DMS53 (cell line): ENCODE measurements at regions not wholly inside any gene's neighbourhood (a gene's known extent, or its start where the extent isn't known, plus 50 kb on each side); places are given as distances from the start of the nearest gene placed in this dataset.

ENCODE experiments used
- DNase-seq: peaks from one replicate; lab custom pipeline; 2025; lab: John Stamatoyannopoulos, UW

DNA sequence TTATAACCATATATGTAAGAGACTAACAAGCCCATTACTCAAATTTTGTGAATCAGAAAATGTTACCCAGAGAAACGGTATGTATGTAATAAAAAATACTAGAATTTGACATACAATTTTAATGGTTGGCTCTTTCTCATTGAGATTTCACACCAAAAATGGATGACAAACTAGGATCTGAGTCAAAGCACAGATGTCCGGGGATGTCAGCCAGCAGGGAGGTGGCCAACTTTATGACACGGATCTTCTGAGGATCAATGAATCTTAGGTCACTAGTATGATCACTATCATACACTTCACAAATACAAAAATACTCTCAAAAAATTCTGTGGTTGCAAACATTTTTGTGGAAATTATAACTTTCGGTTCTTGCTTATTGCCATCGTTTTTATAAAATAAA is 173.5 kb upstream of the NFE2L3 start:
- DNase-seq = no peak

DNA sequence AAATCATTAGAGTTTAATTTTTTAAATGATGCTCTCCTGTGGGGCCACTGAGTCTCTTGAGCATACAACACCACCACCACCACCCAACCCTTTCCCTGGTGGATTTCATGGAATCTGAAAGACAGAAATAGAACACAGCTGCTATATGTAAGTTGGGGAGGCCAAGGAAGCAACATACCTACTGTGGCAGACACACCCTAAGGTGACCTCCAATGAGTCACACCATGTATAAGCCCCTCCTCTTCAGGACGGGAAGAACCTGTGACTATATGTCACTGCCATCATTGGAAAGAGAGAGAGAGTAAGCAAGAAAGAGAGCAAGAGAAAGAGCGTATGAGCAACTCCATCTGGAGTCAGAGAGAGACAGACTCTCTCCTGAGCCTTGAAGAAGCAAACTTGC is 172.4 kb upstream of the NFE2L3 start:
- no peak for DNase-seq

DNA sequence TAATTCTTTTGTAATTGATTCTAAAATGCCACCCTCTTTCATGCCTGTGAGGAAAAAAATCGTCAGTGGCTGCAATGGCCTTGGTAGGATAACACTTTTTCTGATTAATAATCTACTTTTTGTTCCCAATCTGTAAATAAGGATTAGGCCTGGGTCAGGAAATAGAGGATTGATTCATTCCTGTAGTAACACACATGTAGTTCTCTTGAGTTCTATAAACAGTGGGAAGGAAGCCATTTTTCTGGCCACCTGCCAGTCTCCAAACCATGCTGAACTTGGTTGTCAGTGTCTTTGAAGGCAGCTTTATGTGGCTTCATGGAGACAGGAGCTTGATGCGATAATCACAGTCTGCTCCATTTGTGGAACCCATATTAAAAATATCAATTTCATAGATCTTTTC is 169.3 kb upstream of the NFE2L3 start:
- peak; percentile 40 for DNase-seq

DNA sequence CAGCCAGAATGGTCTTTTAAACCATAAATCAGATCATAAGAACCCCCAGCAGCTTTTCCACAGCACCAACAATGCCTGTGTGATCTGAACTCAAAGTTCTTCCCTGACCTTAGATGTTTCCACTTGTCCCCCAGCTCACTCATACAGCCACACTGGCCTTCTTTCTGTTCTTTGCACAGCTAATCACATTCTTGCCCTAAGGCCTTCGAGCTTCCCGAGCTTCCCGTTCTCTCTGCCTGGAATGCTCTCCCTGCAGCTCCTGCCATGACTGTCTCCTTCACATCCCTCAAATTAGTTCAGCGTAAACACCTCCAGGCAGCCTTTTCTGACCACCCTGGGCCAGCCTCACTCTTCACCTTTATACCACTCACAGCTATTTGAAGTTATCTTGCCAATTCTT is 166.8 kb upstream of the NFE2L3 start:
- DNase-seq = no peak

DNA sequence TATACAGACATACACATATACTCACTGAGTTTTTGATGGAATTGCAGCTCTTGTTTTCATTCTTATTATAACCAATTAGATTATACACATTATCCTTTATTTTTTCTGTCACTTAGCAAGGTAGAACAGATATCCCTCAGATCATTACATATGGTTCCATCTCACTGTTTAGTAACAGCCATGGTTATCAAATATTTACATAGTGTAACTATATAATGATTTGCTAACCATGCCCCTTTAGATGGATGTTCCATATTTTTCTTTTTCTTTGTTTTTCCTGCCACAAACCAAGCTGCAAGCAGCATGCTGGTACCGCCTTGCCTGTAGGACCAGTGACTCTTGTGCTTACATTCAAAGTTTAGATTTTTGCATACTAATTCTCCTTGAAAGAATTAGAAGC is 163.4 kb upstream of the NFE2L3 start:
- peak; percentile 81 for DNase-seq

DNA sequence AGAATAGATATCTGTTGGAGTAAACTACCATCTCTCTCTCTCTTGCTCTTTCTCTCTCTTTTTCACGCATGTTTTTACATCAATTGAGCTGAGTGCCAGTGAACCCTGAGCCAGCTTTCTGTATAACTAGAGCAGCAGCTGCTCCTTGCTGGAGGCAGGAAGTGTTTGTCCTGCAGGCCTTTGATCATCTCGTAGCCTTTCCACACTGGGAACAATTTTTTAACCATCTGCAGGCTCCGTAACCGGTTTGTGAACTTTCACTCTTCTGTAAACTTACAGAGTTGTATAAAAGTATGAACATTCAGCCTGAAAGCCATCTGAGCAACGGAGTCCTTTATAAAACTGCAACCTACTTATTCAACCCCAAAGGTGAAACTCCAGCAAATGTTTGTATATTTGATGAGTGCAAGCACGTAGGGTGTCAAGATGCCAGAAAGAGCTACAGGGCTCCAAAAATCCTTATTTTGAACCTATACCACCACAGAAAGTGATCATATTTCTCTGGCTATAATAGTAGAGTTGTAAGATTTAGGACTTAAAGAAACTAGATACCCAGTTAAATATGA is 162.8 kb upstream of the NFE2L3 start:
- peak; percentile 98 for DNase-seq

DNA sequence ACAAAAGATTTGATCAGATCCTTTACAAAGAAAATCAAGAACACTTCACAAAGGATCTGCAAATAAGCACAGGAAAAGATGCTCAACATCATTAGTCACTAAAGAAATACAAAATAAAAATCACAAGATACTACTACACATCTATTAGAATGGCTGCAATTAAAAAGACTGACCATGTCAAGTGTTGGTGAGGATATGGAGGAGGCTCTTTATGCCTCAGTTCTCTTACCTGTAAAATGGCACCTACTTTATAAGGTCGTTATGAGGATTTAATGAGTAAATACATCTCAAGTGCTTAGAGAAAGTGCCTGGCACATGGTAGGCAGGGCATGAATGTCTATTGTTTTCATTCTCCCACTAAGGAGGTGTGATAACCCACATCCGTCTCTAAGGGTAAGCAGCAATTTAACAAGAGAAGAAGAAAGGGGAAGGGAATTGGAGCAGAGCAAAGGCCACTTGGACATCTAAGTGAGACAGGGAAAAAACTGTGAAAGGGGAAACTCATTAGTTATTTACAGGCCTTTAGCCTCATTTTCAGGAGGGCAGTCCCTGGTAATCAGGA is 157.5 kb upstream of the NFE2L3 start:
- no peak for DNase-seq

DNA sequence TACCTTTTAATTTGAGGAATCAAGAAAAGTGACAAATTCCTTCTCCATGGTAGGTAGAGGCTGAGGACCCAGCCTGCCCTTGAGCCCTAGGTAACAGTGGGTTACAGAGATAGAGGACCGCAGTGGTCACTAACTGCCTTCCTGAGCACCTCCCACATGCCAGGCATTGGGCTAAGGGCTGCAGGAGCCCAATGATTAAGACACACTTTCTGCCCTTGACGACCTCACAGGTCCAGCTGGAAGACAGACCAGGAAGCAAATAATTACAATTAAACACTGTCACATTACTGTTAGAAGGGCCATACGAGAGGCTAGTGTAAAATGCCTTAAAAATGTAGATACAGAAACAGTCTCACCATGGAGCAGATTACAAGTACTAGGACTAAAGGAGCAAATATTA is 156.8 kb upstream of the NFE2L3 start:
- DNase-seq = peak; percentile 72

DNA sequence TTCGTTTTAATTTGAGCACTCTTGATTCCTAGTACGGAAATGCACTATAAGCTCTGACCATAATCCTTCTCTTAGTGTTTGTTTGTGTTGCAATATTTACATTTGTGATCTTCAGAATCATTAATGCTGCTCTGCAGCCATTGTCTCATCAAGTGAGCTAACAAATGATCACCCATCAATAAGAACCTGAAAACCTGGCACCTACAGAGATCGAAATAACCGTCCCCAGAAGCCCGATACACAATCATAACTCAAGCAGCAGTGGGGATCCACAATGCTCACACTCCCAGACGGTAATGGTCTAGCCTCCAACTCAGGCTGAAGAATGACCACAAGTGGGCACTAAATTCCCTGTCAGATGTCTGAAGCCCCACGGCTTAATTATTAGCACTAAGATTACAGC is 156.0 kb upstream of the NFE2L3 start:
- peak; percentile 86 for DNase-seq

DNA sequence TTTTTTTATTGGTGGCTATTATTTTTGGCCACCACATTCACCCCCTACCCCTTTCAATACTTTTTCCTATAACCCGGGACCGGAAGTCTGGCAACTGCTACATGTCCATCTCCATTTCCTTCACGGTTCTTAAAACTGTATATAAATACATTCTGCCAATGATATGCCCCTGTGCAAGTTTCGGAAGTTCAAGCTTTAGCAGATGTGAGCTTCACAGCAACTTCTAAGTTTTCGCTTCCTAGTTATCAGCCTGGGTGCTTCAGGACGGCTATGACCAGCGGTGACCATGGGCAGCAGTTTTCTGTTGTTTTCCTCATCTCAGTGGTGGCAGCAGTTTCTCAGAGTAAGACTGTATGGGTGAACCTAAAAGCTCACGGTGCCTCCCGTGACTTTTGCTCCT is 153.5 kb upstream of the NFE2L3 start:
- no peak for DNase-seq

DNA sequence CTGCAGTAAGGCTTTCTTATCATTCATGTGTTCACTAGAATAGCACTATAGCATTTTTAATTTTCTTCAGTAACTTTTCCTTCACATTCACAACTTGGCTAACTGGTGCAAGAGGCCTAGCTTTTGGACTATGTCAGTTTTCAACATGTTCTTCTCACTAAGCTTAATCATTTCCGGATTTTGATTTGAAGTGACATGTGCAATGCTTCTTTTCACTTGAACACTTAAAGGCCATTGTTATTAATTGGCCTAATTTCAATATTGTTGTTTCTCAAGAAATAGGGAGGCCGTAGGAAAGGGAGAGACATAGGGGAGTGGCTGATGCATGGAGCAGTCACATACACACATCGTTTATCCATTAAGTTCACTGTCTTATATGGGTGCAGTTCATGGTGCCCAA is 151.2 kb upstream of the NFE2L3 start:
- no peak for DNase-seq

DNA sequence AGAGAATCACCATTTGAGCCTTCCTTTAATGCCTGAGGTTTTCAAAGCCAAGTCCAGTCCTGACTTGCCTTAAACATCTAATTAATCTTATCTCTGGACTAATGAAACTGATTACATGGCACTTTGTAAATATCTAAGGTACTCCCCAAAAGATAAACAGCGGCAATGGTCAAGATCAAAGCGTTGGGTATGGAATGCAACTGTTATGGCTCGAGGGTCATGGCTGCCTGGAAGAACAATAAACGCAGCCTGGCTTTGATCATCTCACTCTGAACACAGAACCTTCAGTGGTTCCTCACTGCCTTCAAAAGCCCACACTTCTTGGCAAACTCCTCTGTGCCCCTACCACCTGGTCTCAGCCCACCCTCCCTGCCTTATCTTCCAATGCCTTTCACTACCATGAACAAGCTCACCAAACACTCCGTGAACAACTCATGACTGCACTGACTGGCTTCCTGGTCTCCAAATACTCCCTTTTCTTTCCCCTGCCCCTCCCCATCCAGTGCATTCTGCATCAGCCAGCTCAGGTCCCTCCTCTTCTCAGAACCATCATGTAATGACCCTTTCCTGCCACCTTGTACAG is 150.2 kb upstream of the NFE2L3 start:
- DNase-seq = no peak

DNA sequence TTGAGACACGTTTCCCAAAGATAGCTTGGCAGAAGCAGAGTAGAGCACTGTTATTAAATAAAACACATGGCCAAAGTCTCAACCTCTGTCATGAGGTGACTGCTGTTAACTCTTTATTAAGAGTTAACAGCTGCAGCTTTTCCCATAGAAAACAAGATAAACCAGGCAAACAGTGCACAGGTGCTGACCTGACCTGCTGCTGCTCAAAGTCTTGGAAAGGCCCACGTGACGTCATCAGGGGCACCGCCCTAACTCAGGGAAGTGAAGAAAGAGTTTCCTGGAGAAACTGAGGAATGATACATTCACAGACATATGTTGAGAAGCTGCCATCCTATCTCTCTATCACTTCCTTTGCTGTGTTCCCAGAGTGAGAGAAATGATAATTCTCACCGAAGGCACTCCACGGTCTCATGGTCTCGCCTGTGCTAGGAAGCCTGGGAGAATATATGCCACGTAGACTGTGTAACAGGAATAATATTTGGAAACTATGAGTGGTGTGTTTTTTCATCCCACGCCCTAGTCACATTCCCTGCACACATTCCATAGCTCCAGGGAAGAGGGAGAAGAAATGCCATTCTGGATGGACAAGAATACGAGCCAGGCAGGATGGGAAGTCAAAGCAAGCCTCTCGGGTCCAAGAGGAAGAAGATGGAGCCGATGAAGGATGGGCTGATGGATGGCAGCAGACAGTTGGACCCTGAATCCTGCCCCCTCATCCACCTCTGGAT is 146.2 kb upstream of the NFE2L3 start:
- peak; percentile 80 for DNase-seq

DNA sequence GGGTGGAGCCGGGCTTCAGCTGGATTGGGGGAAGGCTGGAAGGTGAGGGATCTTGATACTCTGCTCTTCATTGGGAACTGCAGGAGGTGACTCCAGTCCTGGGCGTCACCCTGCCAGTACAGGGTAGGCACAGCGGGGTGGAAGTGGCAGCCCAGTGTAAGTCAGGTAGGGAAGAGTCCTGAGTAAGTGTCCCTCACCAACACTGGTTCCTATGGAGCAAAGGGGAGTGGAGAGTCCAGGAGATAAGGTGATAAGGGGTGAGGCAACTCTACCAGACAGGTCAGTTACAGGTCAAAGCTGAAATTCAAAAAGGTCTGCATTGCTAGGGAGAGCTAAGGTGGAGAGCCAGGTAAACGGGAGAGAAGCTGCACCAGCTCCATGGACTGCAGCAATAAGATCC is 145.6 kb upstream of the NFE2L3 start:
- peak; percentile 29 for DNase-seq

DNA sequence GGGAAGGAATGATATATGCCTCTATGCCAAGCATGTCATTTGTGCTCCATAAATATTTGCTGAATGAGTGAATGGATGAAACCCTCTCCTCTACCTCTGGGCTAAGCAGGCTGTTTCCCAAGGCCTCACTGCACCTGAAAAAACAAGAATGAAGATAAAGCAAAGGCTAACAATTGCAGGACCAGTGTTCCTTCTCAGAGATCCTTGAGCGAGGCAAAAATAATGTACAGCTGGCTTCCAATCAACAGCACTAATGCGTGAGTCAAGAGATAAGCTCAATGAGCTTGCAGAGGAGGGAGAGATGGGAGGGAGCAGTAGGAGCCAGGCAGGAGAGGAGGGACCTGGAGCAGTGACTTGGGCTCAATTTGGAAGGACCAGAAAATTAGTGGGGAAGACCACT is 144.5 kb upstream of the NFE2L3 start:
- no peak for DNase-seq

DNA sequence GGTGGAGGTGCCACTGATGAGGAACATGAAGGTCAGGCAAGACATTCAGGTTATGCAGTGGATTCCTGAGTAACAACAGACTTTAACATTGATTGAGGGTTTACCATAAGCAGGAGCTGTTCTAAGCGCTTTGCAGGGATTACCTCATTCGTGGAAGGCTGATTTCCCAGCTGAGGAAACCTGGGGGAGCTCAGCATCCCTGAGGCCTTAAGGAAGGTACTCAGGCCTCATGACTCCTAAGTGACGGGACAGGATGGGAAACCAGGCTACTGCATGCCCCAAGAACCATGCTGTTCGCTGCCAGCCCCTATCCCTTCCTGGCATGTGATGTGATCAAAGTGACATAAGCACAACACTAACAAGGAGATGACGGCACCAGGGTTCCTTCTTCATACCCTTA is 143.6 kb upstream of the NFE2L3 start:
- DNase-seq = peak; percentile 24

DNA sequence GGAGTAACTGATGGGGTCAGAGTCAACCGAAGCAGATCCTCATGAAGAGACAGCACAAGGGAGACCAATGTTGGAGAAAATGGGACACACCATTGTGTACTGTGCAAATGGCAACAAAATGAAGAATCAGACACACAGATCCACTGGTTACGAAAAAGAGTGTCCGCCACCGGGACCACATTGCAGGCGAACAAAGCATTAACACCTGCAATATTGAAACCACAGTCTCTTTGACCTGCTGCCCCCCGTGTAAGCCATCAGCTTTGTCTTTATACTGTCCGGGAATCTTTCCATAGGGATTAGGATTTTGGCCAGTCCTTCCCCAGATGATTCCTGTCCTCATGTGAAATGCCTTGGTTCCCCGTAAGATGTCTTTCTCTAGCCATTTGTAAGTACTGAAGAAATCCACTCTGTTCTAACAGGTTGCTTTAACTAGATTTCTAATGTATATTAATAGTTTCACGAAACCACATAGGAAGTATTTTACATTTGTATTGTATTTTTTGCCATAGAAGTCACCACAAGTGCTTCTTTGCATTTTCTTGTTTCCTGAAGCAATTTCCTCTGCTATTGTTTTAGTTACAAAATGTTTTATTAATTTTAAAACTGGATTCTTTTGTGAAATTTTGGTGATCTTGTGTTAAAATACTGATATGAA is 140.8 kb upstream of the NFE2L3 start:
- no peak for DNase-seq

DNA sequence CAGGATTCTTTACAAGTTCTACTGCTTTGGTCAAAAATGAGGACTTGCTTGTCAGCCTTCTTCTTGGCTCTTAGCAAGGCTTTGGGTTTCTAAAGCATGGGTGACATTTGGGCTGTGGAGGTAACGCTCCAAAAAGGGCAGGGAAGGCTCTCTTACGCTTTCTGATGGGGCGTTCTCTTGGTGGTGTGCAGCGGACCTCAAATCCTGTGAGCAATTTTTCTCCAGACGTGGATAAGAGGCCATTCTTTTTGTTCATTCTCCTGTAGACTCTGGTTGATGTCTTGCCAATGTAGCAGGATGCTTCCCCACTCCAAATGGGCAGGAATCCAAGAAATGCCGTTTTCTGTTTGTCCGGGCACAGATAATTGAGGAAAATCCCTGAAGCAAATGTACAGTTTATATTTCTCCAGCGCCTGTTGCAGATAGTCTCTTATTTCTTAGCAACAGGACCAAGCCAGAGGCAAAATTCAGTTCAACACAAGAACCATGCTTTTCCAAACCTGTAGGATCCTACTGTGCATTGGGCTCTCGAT is 138.4 kb upstream of the NFE2L3 start:
- peak; percentile 32 for DNase-seq

DNA sequence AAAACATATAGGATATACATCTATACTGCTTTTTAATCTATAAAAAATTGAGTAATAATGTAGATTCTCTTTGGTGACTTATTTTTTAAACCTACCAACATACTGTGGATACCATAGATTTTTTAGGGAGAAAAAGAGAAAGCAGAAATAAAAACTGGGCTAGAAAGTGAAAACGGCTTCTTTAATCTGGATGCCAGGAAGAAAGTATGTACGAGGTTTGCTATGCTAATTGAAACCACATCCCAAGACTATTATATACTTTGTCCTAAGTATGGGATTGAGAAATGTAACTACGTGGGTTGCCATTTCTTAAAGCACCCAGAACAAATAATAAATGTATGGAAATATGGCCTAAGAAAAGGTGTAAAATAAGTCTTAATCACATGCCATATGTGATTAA is 129.0 kb upstream of the NFE2L3 start:
- no peak for DNase-seq

DNA sequence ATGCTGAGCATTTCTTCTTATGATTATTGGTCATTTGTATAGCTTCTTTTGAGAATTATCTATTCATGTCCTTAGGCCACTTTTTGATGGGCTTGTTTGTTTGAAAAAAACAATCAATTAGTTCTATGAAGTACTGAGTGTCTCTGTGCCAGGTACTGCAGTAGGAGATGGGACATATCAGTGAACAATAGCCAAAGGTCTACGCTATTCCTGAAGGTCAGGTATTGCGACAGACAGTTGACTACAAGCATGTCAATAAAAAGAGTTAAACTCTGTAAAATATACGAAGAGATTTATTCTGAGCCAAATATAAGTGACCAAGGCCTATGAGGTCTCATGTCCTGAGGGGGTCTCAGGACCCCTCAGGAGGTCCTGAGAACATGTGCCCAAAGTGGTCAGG is 122.1 kb upstream of the NFE2L3 start:
- DNase-seq = no peak

DNA sequence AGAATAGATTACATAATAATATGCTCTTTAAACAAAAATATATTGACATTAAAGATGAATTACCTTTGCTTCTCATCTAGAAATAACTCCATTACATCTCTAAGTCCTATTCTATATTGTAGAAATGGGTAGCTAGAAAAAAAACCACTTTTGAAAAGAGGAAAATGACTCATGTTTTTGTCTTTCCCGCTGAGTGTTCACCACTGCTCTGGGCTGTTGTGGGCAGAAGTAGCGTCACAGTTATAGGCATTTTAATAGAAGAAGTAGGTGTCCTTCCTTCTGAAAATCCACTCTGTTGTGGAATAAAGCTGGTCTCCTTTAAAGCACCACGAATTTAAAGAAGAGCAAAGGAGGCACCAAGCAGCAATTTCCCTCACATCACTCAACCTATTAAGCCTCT is 117.6 kb upstream of the NFE2L3 start:
- DNase-seq = no peak

DNA sequence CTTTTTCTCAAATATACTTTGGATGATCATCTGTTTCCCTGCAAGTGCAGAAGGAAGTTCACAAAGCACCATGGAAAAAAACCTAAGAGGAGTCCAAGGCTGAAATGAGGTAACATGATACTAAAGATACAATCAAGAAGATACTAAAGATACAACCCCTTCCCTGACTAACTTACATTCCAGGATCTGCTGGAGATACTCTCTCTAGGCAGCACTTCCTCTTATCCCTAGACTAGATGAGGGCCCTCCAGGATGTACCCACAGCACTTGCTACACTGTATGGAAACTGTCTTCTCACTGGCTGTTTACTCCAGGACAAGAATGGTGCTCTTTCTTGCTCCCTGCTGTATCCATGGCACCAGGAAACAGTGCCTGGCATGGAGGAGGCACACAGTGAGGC is 116.4 kb upstream of the NFE2L3 start:
- DNase-seq = peak; percentile 42

DNA sequence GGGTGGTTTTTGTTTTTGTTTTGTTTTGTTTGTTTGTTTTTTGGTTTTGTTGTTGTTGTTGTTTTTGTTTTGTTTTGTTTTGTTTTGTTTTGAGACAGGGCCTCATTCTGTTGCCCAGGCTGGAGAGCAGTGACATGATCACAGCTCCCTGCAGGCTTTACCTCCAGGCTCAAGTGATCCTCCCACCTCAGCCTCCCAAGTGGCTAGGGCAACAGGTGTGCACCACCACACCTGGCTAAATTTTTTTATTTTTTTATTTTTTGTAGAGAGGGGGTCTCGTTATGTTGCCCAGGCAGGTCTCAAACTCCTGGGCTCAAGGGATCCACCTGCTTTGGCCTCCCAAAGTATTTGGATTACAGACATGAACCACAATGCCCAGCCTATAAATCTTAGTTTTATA is 115.9 kb upstream of the NFE2L3 start:
- DNase-seq = no peak
